RWPE1 (cell line): ENCODE measurements at regions not wholly inside any gene's neighbourhood (a gene's known extent, or its start where the extent isn't known, plus 50 kb on each side); places are given as distances from the start of the nearest gene placed in this dataset.

Experiments used
- CTCF ChIA-PET: fragments of 350-600 bp; sonication (Branson Sonifier 250); formaldehyde crosslinking; extraction: SDS; loops from one replicate; lab custom pipeline; 2021; lab: Yijun Ruan, JAX
- POLR2A ChIA-PET: fragments of 400-600 bp; formaldehyde crosslinking; extraction: SDS; loops from one replicate; lab custom pipeline; 2020; ENCODE audit warnings: antibody characterized with exemption; ENCODE audit not compliant: low non-redundant PET; lab: Yijun Ruan, JAX
- DNase-seq: peaks from one replicate; pipeline ENCODE4 v3.0.0; 2012; ENCODE audit warnings: low spot score
- H3K27ac ChIP-seq: fragments of 450-650 bp; 2 replicates; pipeline ENCODE4 v1.5.1; 2017
- TF ChIP-seq, protein P1 (sequence below): fragments of 450-650 bp; conservative IDR thresholded peaks from 2 replicates; pipeline ENCODE4 v1.5.1; 2017; ENCODE audit warnings: low read depth, mild to moderate bottlenecking

DNA sequence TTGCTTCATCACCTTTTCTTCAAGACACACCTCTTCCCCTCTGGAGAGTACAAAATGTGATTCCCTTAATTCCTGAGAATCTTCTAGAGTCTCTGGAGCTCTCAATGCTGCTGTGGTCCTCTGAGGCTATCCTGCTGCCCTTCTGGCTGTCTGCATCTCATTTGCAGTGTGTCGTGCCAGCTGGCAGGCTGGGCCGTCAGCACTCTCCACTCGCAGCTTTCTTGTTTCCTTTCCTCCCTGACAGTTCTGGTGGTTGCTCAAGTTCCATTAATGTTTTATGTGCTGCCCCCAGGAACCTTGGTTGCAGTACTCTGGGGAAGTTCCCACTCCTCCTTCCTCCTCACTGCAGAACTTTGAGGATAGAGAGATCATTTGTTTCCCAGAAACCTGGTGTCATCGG is 210.8 kb upstream of the ROPN1 start:
- DNase-seq, result no peak
- CTCF ChIA-PET, result interaction anchor here (0.7 kb wide), 2 partner anchors 17 to 142 kb away, joined by 3 to 7 read pairs; no protein-coding TSS in a partner anchor
- POLR2A ChIA-PET, result no interaction called here
- no peak overlapping the region for H3K27ac ChIP-seq
- TF ChIP-seq, protein P1, sequence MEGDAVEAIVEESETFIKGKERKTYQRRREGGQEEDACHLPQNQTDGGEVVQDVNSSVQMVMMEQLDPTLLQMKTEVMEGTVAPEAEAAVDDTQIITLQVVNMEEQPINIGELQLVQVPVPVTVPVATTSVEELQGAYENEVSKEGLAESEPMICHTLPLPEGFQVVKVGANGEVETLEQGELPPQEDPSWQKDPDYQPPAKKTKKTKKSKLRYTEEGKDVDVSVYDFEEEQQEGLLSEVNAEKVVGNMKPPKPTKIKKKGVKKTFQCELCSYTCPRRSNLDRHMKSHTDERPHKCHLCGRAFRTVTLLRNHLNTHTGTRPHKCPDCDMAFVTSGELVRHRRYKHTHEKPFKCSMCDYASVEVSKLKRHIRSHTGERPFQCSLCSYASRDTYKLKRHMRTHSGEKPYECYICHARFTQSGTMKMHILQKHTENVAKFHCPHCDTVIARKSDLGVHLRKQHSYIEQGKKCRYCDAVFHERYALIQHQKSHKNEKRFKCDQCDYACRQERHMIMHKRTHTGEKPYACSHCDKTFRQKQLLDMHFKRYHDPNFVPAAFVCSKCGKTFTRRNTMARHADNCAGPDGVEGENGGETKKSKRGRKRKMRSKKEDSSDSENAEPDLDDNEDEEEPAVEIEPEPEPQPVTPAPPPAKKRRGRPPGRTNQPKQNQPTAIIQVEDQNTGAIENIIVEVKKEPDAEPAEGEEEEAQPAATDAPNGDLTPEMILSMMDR, result no peak

DNA sequence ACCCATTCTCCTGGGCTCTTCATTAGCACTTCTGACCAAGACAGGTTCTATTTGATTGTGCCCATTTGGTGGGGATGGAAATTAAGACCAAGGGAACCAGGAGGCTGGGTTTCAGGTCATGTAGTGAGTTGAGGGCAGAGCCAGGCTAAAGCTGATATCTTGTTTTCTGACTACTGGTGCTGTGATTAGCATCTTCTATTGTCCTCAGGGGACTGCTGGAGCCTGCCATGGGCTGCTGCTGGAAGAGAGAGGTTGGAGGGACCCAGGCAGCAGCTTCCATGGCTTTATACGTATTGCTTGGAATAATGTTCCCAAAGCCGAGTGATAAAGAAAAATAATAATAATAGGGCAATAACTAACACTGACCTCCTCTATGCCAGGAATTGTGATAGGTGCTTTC is 211.4 kb upstream of the ROPN1 start:
- no peak overlapping the region for H3K27ac ChIP-seq
- CTCF ChIA-PET, result interaction anchor here (0.7 kb wide), 2 partner anchors 17 to 59 kb away, joined by 3 to 7 read pairs; no protein-coding TSS in a partner anchor
- no peak for DNase-seq
- TF ChIP-seq, protein P1, result no peak
- POLR2A ChIA-PET, result interaction anchor here (0.5 kb wide), 1 partner anchor 1393 kb away, joined by 5 read pairs; no protein-coding TSS in a partner anchor

DNA sequence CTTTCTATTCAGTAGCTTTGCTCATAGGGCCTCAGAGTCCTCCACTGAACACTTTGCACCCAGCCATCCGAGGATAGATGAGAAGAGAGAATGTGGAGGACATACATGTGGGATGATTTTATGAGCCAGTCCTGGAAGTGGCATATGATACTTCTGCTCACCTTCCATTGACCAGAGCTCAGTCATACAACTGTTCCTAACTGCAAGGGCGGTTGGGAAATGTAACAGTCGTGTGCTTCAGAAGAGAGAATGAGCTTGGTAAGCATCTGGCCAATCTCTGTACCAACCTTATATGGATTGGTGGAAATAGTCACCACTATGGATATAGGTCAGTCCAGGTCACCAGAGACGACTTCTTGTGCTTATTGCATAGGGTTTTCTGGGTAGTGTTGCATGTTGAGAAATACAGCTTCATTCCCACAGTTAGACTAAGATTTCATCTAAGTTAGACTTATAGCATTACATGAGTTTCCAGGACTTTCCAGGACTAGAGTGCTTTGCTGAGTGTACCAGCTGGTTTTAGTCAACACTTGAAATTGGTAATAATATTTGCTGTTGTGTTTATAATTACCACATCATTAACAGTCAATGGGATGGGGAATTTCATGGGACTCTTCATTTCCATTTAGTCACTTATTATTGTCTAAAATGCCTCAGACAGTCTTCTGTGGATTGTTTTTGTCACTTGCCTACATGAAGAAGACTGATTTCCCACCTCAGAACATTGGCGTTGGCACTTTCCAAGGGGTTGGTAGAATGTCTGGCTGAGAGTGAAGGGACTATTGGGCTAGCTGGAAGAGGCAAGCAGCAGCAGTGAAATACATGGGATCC is 214.5 kb upstream of the ROPN1 start:
- ChIA-PET POLR2A (no interaction called here), CTCF (no interaction called here)
- no peak for DNase-seq
- TF ChIP-seq, protein P1, result no peak
- H3K27ac ChIP-seq, result no peak overlapping the region

DNA sequence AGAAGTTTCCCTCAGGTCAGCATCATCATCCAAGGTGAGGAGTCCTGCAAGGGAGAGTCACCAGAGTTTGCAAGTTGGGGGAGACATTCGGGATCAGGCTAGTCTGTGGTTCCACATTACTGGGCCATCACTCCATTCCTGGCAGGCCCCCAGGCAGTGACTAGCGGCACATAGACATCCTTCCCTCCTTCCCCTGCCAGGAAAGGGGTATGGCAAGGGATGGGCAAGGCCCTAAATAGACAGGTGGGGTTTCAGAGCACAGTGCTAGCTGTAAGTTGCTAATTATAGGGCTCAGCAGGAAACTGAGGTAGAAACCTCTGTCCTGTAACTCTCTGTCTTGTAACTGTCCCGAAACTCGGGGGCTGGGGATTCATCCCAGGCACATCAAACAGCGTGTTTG is 215.2 kb upstream of the ROPN1 start:
- ChIA-PET CTCF (no interaction called here), POLR2A (no interaction called here)
- TF ChIP-seq, protein P1, result no peak
- no peak for DNase-seq
- H3K27ac ChIP-seq, result no peak overlapping the region

DNA sequence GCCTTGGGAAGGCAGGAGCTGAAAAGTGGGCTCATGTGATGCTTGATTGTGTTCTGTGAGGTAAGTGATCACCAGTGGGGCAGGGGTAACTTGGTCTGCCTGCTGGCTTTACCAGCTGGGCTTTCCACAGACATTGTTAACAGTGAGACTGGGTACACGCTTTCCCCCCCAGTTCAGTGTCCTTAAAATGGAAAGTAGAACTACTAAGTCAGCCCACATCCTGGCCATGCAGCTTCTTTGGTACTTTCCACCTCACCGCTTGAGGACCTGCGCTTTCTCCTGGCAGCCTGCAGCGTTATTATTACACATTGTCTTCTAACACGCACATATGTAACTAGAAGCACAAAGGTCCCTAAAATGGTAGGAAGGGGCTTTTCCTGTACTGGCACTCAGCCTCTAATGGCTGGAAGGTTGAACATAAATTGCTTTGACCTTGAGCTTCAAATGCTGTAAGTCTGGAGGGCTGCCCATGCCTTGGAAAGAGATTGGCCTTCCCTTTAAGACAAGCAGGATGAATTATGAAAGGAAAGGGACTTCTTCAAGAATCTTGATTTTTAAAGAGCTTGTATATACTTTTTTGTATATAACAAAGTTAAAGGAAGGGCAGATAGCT is 216.1 kb upstream of the ROPN1 start:
- TF ChIP-seq, protein P1, result no peak
- ChIA-PET POLR2A (no interaction called here), CTCF (no interaction called here)
- DNase-seq, result no peak
- no peak overlapping the region for H3K27ac ChIP-seq

DNA sequence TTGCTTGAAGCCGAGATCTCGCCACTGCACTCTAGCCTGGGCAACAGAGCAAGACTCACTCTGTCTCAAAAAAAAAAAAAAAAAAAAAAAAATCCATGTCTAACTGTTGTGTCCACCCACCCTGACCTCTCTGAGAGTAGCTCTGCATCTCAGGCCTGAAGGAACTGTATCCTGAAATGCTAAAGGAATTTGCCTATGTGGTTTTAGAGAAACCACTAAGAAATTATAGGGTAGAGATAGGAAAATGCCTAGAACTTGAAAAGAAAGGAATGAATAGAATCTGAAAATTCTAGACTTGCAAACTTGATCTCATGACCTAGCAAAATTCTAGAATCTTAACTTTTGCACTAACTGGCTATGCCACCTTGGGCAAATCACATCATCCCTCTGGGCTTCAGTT is 217.5 kb upstream of the ROPN1 start:
- ChIA-PET CTCF (no interaction called here), POLR2A (no interaction called here)
- DNase-seq, result no peak
- TF ChIP-seq, protein P1, result no peak
- no peak overlapping the region for H3K27ac ChIP-seq
